Cardiac muscle cell (in vitro differentiated cells and primary cell): ENCODE measurements at regions not wholly inside any gene's neighbourhood (a gene's known extent, or its start where the extent isn't known, plus 50 kb on each side); places are given as distances from the start of the nearest gene placed in this dataset.
"Not testable (repeated sequence)": the region's sequence is repeated elsewhere in the genome, so short reads cannot be mapped to it uniquely, and the experiment has no call there.

Source experiments
- DNase-seq, 2 donors: peaks; one replicate each; pipeline versions ENCODE4 v3.0.0 to v3.0.0-alpha.2; 2010 to 2017; ENCODE audit warnings: low read depth in 1 of 2, low spot score in 1 of 2
- H3K27ac ChIP-seq: fragments of 200-600 bp; sonication (generic); 2 replicates; pipeline ENCODE4 v1.5.1; 2016
- H3K27me3 ChIP-seq: fragments of 200-600 bp; sonication (generic); 2 replicates; pipeline ENCODE4 v1.6.0; 2016; ENCODE audit warnings: control low read depth
- H3K36me3 ChIP-seq: fragments of 200-600 bp; sonication (generic); 2 replicates; pipeline ENCODE4 v1.5.1; 2016; ENCODE audit warnings: control low read depth
- H3K4me1 ChIP-seq: fragments of 200-600 bp; sonication (generic); 2 replicates; pipeline ENCODE4 v1.8.1; 2017; ENCODE audit warnings: low read depth, mild to moderate bottlenecking, mixed run types
- H3K4me3 ChIP-seq: fragments of 200-600 bp; sonication (generic); 2 replicates; pipeline ENCODE4 v1.5.1; 2016; ENCODE audit warnings: mild to moderate bottlenecking
- H3K9me3 ChIP-seq: fragments of 200-600 bp; sonication (generic); 2 replicates; pipeline ENCODE4 v1.5.1; 2017; ENCODE audit warnings: low read depth, mild to moderate bottlenecking, control low read depth
- TF ChIP-seq, protein P1 (sequence below): IDR thresholded peaks from 2 replicates; pipeline ENCODE4 v1.5.1; 2012; ENCODE audit warnings: low read depth, mild to moderate bottlenecking, low read length

- H3K36me3 ChIP-seq = no peaks in the 10 kb centered on the region
- DNase-seq = no peak
- H3K27ac ChIP-seq = no peak overlapping the region
- TF ChIP-seq, protein P1, sequence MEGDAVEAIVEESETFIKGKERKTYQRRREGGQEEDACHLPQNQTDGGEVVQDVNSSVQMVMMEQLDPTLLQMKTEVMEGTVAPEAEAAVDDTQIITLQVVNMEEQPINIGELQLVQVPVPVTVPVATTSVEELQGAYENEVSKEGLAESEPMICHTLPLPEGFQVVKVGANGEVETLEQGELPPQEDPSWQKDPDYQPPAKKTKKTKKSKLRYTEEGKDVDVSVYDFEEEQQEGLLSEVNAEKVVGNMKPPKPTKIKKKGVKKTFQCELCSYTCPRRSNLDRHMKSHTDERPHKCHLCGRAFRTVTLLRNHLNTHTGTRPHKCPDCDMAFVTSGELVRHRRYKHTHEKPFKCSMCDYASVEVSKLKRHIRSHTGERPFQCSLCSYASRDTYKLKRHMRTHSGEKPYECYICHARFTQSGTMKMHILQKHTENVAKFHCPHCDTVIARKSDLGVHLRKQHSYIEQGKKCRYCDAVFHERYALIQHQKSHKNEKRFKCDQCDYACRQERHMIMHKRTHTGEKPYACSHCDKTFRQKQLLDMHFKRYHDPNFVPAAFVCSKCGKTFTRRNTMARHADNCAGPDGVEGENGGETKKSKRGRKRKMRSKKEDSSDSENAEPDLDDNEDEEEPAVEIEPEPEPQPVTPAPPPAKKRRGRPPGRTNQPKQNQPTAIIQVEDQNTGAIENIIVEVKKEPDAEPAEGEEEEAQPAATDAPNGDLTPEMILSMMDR = no peak
- H3K9me3 ChIP-seq = no peaks in the 10 kb centered on the region
- H3K4me1 ChIP-seq = peaks cover 5% of the 10 kb centered on the region
- no peaks in the 10 kb centered on the region for H3K27me3 ChIP-seq
- no peak overlapping the region for H3K4me3 ChIP-seq
These were observed 161.4 kb downstream of the RPLP1 start for GRCh38 chr15:69613988-69614387.

DNA sequence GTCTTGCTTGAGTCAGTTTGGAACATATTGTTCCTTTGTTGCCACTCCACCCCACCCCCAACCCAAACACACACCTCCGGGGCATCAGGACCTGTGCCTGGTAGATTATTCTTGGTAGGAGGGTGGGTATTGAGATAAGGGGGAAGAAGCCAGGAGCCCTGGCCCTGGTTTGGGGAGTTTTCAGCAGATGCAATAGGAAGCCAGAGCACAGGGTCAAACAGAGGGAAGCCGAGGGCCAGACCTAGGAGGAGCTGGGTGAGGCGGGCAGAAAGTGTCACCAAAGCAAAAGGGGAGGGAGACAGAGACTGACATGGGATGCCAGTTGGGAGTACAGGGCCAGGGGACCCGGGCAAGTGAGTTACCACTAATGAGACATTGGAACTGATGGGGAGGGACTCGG lies 163.1 kb downstream of the RPLP1 start:
- DNase-seq = no peak
- Histone ChIP-seq H3K27ac (no peak overlapping the region), H3K27me3 (no peaks in the 10 kb centered on the region), H3K4me1 (peaks cover 5% of the 10 kb centered on the region), H3K4me3 (no peak overlapping the region), H3K36me3 (no peaks in the 10 kb centered on the region), H3K9me3 (no peaks in the 10 kb centered on the region)
- TF ChIP-seq, protein P1 = no peak

GRCh38 chr15:69616558-69616957 lies 163.9 kb downstream of the RPLP1 start:
- Histone ChIP-seq H3K27me3 (no peaks in the 10 kb centered on the region), H3K4me3 (no peak overlapping the region), H3K9me3 (no peaks in the 10 kb centered on the region), H3K36me3 (no peaks in the 10 kb centered on the region), H3K4me1 (peaks cover 5% of the 10 kb centered on the region), H3K27ac (no peak overlapping the region)
- DNase-seq = no peak
- TF ChIP-seq, protein P1 = no peak

DNA sequence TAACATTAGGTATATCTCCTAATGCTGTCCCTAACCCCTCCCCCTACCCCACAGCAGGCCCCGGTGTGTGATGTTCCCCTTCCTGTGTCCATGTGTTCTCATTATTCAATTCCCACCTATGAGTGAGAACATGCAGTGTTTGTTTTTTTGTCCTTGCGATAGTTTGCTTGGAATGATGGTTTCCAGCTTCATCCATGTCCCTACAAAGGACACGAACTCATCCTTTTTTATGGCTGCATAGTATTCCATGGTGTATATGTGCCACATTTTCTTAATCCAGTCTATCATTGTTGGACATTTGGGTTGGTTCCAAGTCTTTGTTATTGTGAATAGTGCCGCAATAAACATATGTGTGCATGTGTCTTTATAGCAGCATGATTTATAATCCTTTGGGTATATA lies 164.5 kb downstream of the RPLP1 start:
- not testable (repeated sequence) for H3K4me3 ChIP-seq, H3K4me1 ChIP-seq, H3K9me3 ChIP-seq, DNase-seq, H3K36me3 ChIP-seq, H3K27me3 ChIP-seq, H3K27ac ChIP-seq

DNA sequence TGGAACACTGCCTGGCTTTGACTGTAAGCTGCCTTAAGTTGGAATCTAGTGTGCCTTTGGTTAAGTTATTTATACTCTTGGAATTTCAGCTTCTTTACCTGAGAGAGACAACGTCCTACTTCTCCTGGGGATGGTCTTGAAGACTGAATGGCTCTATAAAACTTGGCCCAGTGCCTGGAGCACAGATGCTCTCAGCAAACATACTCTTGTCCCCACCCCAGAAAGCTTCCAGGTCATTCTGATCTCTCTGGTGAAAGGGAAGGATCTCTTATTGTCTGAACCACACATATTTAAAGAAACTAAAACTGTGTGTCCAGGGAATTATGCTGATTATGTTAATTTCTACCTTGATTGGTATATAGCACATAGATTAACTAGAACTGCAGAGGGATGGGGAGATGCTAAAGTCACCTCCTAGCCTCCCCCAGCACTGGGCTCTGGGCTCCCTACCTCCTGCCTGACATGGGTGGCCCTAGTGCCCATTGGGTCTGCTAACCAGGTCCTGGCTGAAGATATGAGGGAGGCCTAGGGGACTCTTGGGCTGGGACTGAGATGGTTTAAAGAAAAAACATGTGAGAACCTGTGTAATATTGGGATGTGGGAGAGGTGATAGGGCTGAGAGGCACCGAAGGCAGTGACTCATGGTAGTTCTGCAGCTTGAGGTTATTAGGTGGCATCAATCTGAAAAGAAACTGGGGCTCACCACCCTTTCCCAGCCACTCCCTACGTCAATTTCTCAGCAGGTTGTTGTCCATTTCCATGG lies 171.0 kb downstream of the RPLP1 start:
- H3K36me3 ChIP-seq = no peaks in the 10 kb centered on the region
- H3K4me3 ChIP-seq = no peak overlapping the region
- H3K27ac ChIP-seq = no peak overlapping the region
- H3K4me1 ChIP-seq = no peaks in the 10 kb centered on the region
- no peak for DNase-seq
- H3K27me3 ChIP-seq = peaks cover 2% of the 10 kb centered on the region
- TF ChIP-seq, protein P1 = no peak
- H3K9me3 ChIP-seq = no peaks in the 10 kb centered on the region

- no peaks in the 10 kb centered on the region for H3K4me1 ChIP-seq
- no peak for DNase-seq
- no peak overlapping the region for H3K27ac ChIP-seq
- TF ChIP-seq, protein P1 = no peak
- peaks cover 2% of the 10 kb centered on the region for H3K27me3 ChIP-seq
- no peak overlapping the region for H3K4me3 ChIP-seq
- H3K36me3 ChIP-seq = no peaks in the 10 kb centered on the region
- H3K9me3 ChIP-seq = no peaks in the 10 kb centered on the region
These were observed 171.5 kb downstream of the RPLP1 start for GRCh38 chr15:69624155-69624520.
